Astrocyte (in vitro differentiated cells and primary cell): ENCODE measurements at regions not wholly inside any gene's neighbourhood (a gene's known extent, or its start where the extent isn't known, plus 50 kb on each side); places are given as distances from the start of the nearest gene placed in this dataset.

Experiments used
- DNase-seq: peaks from one replicate; pipeline ENCODE4 v3.0.0-alpha.2; 2010; ENCODE audit warnings: low read depth
- FAIRE-seq: peaks from 2 replicates; lab custom pipeline; 2011; peaks lifted over from hg19 to GRCh38; lab: Jason Lieb, UNC
- H2AFZ ChIP-seq: 2 replicates; pipeline ENCODE4 v1.6.0; 2012; ENCODE audit warnings: low read depth, low read length, inconsistent platforms
- H3K27ac ChIP-seq: 2 replicates; pipeline ENCODE4 v1.5.1; 2011; ENCODE audit warnings: low read depth, low read length, inconsistent platforms
- H3K27me3 ChIP-seq: 2 replicates; pipeline ENCODE4 v1.6.0; 2011; ENCODE audit warnings: low read length, inconsistent platforms; ENCODE audit not compliant: insufficient read depth
- H3K36me3 ChIP-seq: 2 replicates; pipeline ENCODE4 v1.5.1; 2011; ENCODE audit warnings: low read length, inconsistent platforms; ENCODE audit not compliant: insufficient read depth
- H3K4me1 ChIP-seq: 2 replicates; pipeline ENCODE4 v1.5.1; 2011; ENCODE audit warnings: low read length, inconsistent platforms; ENCODE audit not compliant: insufficient read depth
- H3K4me2 ChIP-seq: 2 replicates; pipeline ENCODE4 v1.6.0; 2012; ENCODE audit warnings: low read length, inconsistent platforms
- H3K4me3 ChIP-seq: 2 replicates; pipeline ENCODE4 v1.5.1; 2011; ENCODE audit warnings: low read depth, mild to moderate bottlenecking, low read length, inconsistent platforms; ENCODE audit not compliant: insufficient read depth
- H3K79me2 ChIP-seq: 2 replicates; pipeline ENCODE4 v1.6.0; 2012; ENCODE audit warnings: mild to moderate bottlenecking, low read length, inconsistent platforms; ENCODE audit not compliant: insufficient read depth
- H3K9ac ChIP-seq: 2 replicates; pipeline ENCODE4 v1.6.0; 2012; ENCODE audit warnings: mild to moderate bottlenecking, low read length, inconsistent platforms
- H3K9me3 ChIP-seq: 2 replicates; pipeline ENCODE4 v1.5.1; 2012; ENCODE audit warnings: low read depth, mild to moderate bottlenecking, low read length, inconsistent platforms; ENCODE audit not compliant: insufficient read depth
- H4K20me1 ChIP-seq: 2 replicates; pipeline ENCODE4 v1.6.0; 2012; ENCODE audit warnings: low read length, inconsistent platforms; ENCODE audit not compliant: insufficient read depth
- H3K27ac Mint-ChIP-seq: one replicate; pipeline ENCODE4 v1.8.0; 2021; ENCODE audit warnings: mild to moderate bottlenecking, mixed read lengths; ENCODE audit not compliant: unreplicated experiment
- H3K27me3 Mint-ChIP-seq: one replicate; pipeline ENCODE4 v1.8.0; 2021; ENCODE audit warnings: low read depth, mixed read lengths; ENCODE audit not compliant: unreplicated experiment
- H3K36me3 Mint-ChIP-seq: one replicate; pipeline ENCODE4 v1.8.0; 2021; ENCODE audit warnings: low read depth, mixed read lengths; ENCODE audit not compliant: unreplicated experiment
- H3K4me1 Mint-ChIP-seq: one replicate; pipeline ENCODE4 v1.8.0; 2021; ENCODE audit warnings: low read depth, mixed read lengths; ENCODE audit not compliant: unreplicated experiment
- H3K4me3 Mint-ChIP-seq: one replicate; pipeline ENCODE4 v1.8.0; 2021; ENCODE audit warnings: mild to moderate bottlenecking, moderate library complexity, mixed read lengths; ENCODE audit not compliant: unreplicated experiment
- H3K9me3 Mint-ChIP-seq: one replicate; pipeline ENCODE4 v1.8.0; 2021; ENCODE audit warnings: mild to moderate bottlenecking, mixed read lengths; ENCODE audit not compliant: unreplicated experiment
- CTCF ChIP-seq: IDR thresholded peaks from 2 replicates; pipeline ENCODE4 v1.5.1; 2011; ENCODE audit warnings: low read depth, mild to moderate bottlenecking, inconsistent platforms, low read length, moderate library complexity; ENCODE audit not compliant: insufficient read depth
- EZH2 ChIP-seq: IDR thresholded peaks from 2 replicates; pipeline ENCODE4 v1.6.1; 2012; ENCODE audit warnings: mild to moderate bottlenecking, low read length, inconsistent platforms; ENCODE audit not compliant: insufficient read depth

- TF ChIP-seq EZH2: no peak
- no peak for TF ChIP-seq CTCF
- Mint-ChIP-seq H3K36me3 (no peaks in the 10 kb centered on the region), H3K4me1 (no peaks in the 10 kb centered on the region), H3K27me3 (peaks cover 32% of the 10 kb centered on the region), H3K9me3 (peaks cover 5% of the 10 kb centered on the region), H3K27ac (no peak overlapping the region), H3K4me3 (no peak overlapping the region)
- H3K4me2 ChIP-seq: no peak overlapping the region
- no peak overlapping the region for H3K27ac ChIP-seq
- no peak for FAIRE-seq
- no peak overlapping the region for H3K4me3 ChIP-seq
- peaks cover 9% of the 10 kb centered on the region for H3K4me1 ChIP-seq
- no peaks in the 10 kb centered on the region for H3K36me3 ChIP-seq
- no peak overlapping the region for H3K9ac ChIP-seq
- H3K9me3 ChIP-seq: no peaks in the 10 kb centered on the region
- no peak for DNase-seq
- no peaks in the 10 kb centered on the region for H3K27me3 ChIP-seq
- H2AFZ ChIP-seq: no peak overlapping the region
- no peaks in the 10 kb centered on the region for H4K20me1 ChIP-seq
- H3K79me2 ChIP-seq: no peaks in the 10 kb centered on the region
Observed at GRCh38 chr6:3531481-3531880, 74.6 kb upstream of the SLC22A23 start.

GRCh38 chr6:3530515-3530914 is 73.7 kb upstream of the SLC22A23 start:
- H3K9ac ChIP-seq: no peak overlapping the region
- Mint-ChIP-seq H3K27me3 (peaks cover 29% of the 10 kb centered on the region), H3K4me3 (no peak overlapping the region), H3K27ac (no peak overlapping the region), H3K4me1 (no peaks in the 10 kb centered on the region), H3K36me3 (no peaks in the 10 kb centered on the region), H3K9me3 (peaks cover 5% of the 10 kb centered on the region)
- no peak overlapping the region for H3K27ac ChIP-seq
- H4K20me1 ChIP-seq: no peaks in the 10 kb centered on the region
- no peaks in the 10 kb centered on the region for H3K79me2 ChIP-seq
- no peak overlapping the region for H3K4me2 ChIP-seq
- H3K4me1 ChIP-seq: peaks cover 9% of the 10 kb centered on the region
- no peak overlapping the region for H2AFZ ChIP-seq
- no peak overlapping the region for H3K4me3 ChIP-seq
- TF ChIP-seq EZH2 (no peak), CTCF (no peak)
- no peaks in the 10 kb centered on the region for H3K9me3 ChIP-seq
- no peaks in the 10 kb centered on the region for H3K36me3 ChIP-seq
- DNase-seq (no peak), FAIRE-seq (no peak)
- no peaks in the 10 kb centered on the region for H3K27me3 ChIP-seq

- no peaks in the 10 kb centered on the region for H4K20me1 ChIP-seq
- H3K27ac Mint-ChIP-seq: no peak overlapping the region
- FAIRE-seq (no peak), DNase-seq (no peak)
- no peaks in the 10 kb centered on the region for H3K36me3 Mint-ChIP-seq
- H3K9me3 ChIP-seq: no peaks in the 10 kb centered on the region
- no peak for TF ChIP-seq EZH2
- no peak for TF ChIP-seq CTCF
- H3K27me3 Mint-ChIP-seq: peaks cover 23% of the 10 kb centered on the region
- no peaks in the 10 kb centered on the region for H3K27me3 ChIP-seq
- no peak overlapping the region for H3K4me2 ChIP-seq
- H3K36me3 ChIP-seq: no peaks in the 10 kb centered on the region
- H3K4me3 Mint-ChIP-seq: no peak overlapping the region
- H3K4me3 ChIP-seq: no peak overlapping the region
- H3K4me1 Mint-ChIP-seq: peaks cover under 1% of the 10 kb centered on the region
- H3K27ac ChIP-seq: no peak overlapping the region
- H3K9ac ChIP-seq: no peak overlapping the region
- no peak overlapping the region for H2AFZ ChIP-seq
- H3K79me2 ChIP-seq: no peaks in the 10 kb centered on the region
- H3K4me1 ChIP-seq: peaks cover 4% of the 10 kb centered on the region
- peaks cover 4% of the 10 kb centered on the region for H3K9me3 Mint-ChIP-seq
Observed at GRCh38 chr6:3529721-3530120, 72.9 kb upstream of the SLC22A23 start.
